Activated CD8-positive, alpha-beta memory T cell treated with anti-CD3 and anti-CD28 coated beads, Interleukin-2, amount 50 U/mL, for 4 hours (primary cell): ENCODE measurements at regions not wholly inside any gene's neighbourhood (a gene's known extent, or its start where the extent isn't known, plus 50 kb on each side); places are given as distances from the start of the nearest gene placed in this dataset.
"Not testable (repeated sequence)": the region's sequence is repeated elsewhere in the genome, so short reads cannot be mapped to it uniquely, and the experiment has no call there.

Experiments used
- DNase-seq: peaks from one replicate; pipeline ENCODE4 v3.0.0-alpha.2; 2020

DNA sequence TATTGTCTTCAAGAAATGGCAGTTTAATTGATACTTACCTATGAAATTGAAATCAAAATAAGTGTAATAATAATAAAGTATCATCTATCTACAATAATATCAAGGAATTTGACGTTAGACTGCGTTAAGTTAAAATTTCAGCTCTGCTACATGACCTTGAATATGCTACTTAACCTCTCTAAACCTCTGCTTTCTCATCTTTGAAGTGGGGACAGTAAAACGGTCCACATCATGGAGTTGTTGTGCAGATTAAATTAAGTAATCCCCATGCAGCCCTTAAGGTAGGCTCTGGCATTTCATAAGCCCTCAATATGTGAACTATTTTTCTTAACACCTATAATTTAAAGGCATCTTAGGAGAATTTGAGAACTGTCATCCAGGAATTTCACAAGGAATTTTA is 252.4 kb upstream of the PHF14 start:
- no peak for DNase-seq

DNA sequence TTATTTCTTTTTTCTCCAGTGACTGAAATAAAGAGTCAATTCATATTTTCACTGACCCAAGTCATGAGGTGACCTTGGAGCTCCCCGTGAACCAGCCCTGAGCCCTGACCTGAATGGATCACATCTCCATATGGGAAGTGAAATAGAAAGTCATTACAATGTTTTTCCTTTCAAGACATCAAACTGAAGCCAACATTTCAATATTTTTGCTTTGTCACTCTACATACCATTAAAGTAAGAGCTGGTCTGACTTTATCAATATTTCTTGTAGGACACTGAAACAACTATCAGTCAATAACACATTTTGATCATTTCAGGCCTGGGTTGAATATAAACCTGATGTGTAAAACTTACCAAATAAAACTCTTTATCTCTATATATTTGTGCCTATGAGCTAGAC is 249.8 kb upstream of the PHF14 start:
- DNase-seq: no peak

DNA sequence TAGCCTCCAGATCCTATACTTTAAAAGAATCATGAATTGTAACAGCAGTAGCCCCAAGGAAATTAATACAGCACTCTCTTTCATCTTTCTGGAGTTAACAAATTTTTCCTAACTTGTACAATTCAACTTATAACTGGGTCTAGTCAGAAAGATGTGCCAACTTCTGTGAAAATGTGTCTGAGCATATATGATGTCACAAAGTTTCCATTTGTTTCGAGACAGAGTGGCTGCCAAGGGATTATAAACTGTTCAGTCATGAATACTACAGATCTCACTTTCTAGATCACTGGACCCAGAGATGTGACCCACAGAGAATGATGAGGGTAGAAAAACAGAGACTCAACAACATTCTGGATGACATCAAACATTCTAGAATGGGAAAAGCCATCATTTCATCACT is 249.2 kb upstream of the PHF14 start:
- no peak for DNase-seq

DNA sequence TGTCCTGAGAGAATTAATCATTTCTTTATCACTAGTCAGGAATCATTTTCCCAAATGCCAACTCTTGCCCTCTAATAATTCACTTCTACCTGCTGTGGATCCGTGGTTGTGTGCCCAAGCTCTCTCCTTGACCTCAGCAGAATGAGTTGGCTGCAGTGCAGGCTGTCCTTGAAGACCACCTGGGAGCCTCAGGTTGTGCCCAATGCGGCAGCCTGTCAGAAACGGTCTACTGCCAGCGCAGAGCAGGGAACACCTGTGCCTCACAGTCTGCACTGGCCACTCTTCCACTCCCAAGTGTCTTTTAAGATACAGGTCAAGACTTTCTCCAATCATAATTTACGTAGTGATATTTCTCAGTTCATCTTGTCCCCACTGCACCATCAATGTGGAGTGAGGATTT is 246.0 kb upstream of the PHF14 start:
- no peak for DNase-seq

DNA sequence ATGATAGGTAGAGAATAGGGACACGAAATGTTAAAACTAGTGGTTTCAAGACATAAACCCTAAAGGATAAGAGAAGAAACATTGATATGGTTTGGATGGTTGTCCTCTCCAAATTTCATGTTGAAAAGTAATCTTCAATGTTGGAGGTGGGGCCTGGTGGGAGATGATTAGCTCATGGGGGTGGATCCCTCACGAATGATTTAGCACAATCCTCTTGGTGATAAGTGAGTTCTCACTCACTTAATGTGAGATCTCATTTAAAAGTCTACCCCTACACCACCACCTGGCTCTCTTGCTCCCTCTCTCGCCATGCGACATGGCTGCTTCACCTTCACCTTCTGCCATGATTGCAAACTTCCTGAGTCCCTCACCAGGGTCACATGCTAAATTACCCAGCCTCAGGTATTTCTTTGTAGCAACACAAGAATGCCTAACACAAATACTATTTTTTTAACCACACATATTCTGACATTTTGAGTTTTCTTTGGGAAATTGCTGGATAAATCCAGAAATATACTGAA is 242.4 kb upstream of the PHF14 start:
- DNase-seq: no peak

DNA sequence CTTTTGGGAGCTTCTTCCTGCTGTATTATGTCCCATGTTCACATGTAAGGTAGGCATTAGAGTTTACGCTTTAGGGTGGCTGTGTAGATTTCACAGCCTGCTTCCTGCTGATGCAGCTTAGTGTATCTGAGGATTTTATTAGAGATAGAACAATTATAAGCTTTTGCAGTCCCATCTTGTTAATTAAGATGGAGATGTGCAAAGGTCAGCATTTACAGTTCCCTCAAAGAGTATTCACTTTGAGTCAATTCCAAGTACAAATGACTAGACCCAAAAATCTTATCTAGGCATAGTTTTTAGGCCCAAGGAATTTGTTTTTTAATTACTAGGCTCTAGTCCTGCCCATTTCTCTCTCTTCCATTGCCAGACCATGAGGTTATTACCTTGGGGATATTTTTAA is 239.9 kb upstream of the PHF14 start:
- no peak for DNase-seq

DNA sequence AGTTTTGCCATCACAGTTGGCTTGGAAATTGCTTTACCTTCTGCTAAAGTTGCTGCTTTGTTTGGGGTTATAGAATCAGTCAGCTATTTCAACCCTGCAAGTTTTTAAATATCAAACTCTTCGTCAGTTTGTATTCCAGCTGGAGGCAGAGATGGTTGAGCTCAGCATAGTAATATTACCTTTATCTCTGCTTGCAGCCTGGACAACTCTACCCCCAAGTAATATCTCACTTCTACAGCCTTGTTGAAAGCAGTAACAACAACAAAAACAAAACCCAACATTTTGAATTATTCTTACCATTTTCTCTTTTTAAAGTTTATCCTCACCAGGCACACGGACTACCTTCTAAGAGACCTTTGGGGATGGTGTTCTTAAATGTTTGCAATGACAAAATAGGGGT is 239.1 kb upstream of the PHF14 start:
- no peak for DNase-seq

DNA sequence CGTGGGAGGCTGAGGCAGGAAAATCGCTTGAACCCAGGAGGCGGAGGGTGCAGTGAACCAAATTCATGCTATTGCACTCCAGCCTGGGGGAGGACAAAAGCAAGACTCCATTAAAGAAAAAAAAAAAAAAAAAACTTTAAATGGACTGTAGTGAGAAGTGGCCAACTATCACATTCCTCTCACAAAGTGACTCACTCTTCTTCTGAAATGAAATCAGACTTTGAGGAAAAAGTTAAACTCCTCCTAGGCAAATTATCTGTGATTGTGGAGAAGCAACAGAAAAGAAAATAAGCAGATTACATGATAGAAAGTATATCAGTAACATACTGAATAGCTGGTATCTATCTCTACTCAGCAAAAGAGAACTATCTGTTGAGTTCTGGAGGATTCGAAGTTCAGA is 234.3 kb upstream of the PHF14 start:
- no peak for DNase-seq

DNA sequence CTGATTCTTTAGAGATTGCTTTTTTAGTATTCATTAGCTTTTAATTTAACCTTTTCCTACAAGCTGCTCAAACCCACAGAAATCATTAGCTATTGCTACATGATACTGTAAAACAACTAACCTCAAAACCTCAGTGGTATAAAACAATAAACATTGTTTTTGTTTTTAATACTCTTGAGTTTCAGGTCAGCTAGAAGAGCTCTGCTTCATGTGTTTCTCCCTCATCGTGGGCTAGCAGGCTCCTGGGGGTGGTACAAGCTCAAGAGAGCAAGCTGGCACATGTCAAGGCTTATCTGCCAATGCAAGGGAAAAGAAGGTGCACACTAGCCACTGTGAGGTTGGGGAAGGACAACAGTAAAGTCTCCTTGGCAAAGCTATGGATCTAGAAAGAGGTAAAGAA is 232.9 kb upstream of the PHF14 start:
- no peak for DNase-seq

DNA sequence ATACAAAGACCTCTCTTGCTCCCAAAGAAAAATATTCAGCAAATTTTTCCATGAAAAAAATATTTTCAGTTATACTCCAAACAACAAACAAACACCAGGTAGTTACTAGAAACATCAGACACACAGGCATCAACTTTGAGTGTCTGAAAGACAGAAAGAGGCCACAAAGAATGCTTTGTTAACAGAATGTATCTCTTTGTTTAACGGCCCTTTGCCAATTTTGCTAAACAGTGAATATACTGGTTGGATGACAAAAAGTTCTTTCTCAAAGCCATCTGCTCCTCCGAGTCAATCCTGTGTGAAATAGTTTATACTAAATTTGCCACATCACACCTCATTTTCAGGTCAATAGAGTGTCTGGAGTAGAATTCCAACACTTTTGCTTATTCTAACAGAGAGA is 216.7 kb upstream of the PHF14 start:
- DNase-seq: no peak

DNA sequence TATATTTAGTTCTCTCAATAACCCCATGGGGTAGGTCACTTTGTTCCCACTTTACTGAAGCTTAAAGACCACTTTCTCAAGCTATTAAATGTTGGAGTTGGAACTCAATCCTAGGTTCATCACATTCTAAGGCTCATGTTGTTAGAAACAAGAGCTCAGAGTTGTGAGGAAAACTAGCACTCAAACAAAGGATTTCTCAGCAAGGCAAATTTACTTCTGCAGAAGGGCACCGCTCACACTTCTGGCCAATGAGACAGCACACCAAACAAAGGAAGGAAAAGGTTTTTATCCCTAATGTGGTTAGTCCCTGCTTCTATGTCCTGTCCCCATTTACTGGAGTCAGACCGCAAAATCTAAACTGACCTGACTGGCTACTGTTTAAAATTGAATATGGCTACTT is 214.6 kb upstream of the PHF14 start:
- no peak for DNase-seq

DNA sequence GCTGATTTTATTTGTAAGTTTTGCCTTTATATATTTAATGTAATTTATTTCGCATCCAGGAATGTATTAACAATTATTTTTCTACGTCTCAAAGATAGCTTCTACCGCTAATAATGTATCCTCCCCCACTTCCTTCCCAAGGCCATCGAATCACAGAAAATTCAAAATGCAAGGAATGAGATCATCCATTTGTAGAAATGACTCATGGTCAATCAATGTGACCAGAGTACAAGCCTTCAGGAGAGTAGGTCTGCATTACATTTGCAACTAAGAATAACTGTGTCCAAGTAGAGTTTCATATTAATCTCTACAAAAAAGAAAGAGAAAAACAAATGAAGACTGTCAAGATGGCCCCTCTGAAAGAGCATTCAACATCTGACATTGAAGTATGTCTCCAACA is 205.9 kb upstream of the PHF14 start:
- no peak for DNase-seq

DNA sequence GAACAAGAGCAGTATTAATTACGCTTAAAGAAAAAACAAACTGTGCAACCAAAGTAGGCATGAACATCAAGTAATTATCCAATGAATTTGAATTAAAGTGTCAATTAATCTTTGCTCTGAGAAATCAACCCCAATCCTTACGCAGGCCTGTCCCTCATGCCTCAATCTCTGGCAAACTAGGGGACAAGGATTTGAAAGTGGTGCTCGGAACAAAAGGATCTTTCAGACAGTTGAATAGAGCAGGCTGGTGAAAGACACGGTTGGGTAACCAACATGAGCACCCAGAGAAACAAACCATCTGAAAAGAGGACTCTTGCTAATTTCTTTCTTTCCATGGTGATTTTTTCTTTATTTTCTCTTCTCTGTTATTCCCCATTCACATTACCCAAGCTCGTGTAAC is 203.5 kb upstream of the PHF14 start:
- DNase-seq: no peak

DNA sequence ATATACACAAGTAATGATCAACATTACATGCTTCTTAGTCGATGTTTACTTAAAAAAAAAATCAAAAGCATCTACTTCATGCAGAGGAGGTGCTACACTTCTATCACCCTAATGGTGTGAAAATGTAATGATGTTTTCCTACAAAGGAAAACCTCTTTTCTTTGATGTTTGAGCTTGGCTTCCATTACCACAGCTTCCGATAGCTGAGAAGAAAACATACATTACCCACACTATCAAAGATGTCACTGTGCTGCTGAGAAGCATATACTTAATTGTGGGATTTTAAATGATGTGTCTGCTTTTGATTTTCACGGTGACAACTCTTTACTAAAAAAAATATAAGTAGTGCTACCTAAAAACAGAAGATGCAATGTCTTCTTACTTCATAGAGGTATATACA is 200.2 kb upstream of the PHF14 start:
- no peak for DNase-seq

DNA sequence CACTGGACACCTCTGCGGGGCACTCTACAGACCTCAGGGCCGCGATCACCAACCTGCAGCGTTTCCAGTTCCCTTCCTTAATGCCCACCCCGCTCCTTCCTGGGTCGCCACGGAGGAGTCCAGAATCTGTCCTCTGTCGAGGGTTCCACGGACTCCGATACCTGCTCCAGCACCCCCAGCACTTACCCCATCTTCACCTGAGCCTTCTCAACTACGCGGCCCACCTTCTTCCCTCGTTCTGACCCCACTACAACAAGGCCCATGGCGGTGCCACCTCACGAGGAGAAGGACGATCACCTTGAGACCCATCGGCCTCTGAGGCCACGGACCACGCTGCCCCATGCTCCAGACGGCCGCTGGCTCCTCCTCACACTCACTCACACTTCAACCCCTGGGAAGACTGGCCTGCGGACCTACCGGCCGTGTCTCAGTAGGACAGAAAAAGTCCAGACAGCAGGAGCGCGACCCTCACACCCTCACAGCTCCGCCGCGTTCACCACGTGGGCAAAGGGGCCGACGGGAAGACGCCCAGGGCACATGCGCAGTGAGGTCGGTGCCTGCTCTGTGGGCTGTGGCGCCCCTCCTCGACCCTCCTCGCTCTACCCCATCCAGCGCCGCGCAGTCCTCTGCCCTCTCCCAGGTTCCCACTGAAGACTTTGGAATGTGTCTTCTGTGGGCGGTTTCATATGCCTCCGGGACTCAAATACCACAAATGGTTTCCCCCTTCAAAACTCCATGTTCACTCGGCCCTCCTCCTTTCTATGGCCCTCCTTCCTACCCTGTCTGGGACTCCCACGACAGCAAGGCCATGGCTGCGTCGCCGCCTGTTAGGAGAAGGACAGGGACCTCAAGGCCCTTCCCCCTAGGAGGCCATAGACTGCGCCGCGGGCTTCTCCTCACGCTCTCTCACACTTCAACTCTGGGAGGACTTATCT is 193.9 kb upstream of the PHF14 start:
- no peak for DNase-seq

DNA sequence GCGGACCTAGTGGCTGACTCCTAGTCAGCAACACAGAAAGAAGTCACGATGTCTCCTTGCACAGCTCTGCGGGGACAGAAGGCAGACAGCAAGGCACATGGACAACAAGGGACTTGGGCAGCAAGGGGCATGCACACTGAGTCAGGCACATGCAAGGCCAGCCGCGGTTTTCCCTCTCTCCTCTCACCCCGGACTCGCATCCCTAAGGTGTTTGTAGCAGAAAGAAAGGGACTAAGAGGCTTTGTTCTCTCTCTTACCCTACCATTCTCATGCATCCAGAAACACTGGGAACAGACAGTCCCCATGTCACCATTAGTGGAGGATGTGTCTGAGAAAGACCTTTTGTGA is 193.3 kb upstream of the PHF14 start:
- no peak for DNase-seq

DNA sequence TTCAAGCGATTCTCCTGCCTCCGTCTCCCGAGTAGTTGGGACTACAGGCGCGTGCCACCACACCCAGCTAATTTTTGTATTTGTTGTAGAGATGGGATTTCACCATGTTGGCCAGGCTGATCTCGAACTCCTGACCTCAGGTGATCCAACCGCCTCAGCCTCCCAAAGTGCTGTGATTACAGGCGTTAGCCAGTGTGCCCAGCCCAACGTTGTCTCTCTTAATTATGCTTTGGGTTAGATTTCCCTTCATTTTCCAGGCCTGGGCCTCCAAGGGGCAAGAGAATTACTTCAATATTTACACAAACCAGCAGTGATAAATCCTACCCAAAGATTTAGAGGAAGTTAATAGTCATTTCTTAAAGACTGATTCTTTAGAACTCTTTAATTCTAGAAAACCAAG is 186.7 kb upstream of the PHF14 start:
- not testable (repeated sequence) for DNase-seq

DNA sequence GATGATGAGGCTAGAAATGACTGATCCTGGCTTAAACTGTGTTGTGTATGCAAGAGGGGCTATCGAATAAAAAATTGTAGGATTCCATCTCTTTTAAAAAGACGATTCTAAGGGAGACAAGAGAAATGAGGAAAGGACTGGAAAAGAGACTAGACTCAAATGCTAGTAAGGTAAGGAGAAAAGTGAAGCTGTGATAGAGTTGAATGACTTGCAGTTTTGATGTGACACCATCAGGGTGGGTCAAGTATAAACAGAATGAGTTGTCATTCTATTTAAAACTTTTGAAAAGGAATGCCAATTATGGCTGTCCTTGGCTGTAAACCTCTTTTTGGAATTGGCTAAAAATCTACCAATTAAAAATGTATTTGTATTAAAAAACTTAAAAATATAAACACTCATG is 184.5 kb upstream of the PHF14 start:
- no peak for DNase-seq

DNA sequence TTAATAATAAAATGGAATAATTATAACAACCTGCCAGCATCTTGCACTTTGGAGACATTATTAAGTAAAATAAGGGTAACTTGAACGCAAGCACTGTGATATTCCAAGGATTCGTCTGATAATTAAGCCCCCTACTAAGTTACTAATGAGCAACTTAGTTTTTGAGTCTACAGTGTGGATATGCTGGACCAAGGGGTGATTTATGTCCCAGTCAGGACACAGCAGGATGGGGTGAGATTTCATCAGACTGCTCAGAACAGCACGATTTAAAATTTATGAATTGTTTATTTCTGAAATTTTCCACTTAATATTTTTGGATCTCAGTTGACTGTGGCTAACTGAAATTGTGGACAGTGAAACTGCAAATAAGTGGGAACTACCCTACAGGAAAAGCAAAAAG is 182.8 kb upstream of the PHF14 start:
- DNase-seq: no peak

DNA sequence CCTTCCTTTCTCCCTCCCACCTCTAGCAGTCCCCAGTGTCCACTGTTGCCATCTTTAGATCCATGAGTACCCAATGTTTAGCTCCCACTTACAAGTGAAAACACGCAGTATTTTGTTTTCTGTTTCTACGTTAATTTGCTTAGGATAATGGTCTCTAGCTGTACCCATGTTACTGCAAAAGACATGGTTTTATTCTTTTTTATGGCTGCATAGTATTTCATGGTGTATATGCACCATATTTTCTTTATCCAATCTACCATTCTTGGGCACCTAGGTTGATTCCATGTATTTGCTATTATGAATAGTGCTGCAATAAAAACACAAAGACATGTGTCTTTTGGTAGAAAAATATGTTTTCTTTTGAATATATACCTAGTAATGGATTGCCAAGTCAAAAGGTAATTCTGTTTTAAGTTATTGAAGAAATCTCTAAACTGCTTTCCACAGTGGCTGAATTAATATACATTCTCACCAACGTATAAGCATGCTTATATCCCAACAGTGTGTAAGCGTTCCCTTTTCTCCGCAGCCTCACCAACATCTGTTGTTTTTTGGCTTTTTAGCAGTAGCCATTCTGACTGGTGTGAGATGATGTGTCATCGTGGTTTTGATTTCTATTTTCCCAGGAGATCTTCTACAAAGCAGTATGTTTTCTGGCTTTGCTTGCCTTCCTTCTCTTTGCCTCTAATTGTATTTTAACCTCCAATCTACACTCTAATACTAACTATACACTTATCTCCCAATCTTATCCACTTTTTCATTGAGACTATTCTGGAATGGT is 179.5 kb upstream of the PHF14 start:
- DNase-seq: no peak

DNA sequence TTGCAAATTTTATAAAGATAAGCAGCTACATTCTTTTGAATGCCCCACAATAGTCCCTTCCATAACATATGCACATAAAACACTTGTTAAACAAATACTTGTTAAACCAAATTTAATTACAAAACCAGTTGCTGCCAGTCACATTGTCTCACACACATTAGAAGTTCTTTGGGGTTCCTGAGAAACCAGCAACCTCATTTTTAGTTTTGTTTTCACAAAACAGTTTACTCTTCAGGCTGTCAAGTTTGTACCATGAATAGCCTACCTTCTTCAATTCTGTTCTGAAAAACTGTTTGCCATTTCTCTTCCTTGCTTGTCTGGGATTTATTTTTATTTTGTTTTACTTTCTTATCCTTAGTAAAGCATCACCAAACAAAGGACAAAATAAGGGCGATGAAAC is 176.5 kb upstream of the PHF14 start:
- DNase-seq: no peak

DNA sequence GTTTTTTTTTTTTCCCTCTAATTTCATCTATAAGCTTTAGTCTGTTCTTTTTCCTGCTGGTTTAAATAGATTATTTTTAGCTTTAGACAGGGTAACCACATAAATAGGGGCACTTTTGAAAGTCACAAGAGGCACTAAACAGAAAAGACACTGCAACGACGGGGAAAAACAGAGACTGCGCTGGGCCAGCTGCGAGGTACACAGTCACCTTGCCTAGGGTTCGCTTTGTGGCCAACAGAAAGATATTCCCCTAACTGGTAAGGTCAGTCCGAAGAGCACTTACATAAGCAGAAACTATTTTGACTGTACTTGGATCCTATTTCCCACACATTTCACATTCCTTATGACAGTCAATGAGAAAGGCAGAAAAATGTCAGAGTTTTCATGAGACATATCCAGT is 175.6 kb upstream of the PHF14 start:
- DNase-seq: no peak

DNA sequence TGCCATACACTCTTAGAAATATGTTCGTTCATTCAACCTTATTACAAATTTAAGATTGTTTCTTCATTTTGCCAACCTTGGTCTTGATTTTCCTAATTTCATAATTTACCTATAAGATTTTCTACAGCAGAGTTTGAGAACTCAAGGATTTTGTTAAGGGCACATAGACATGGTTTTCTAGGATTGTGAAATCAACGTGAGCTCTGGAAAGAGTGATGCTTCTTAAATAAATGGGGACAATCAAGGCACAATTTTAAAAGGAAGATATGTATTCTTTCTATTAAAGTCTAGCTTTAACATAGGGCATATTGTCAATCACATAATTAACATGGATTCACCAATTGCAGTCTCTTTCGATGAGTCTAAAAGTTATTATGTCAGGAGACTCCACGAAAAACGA is 174.2 kb upstream of the PHF14 start:
- DNase-seq: no peak

DNA sequence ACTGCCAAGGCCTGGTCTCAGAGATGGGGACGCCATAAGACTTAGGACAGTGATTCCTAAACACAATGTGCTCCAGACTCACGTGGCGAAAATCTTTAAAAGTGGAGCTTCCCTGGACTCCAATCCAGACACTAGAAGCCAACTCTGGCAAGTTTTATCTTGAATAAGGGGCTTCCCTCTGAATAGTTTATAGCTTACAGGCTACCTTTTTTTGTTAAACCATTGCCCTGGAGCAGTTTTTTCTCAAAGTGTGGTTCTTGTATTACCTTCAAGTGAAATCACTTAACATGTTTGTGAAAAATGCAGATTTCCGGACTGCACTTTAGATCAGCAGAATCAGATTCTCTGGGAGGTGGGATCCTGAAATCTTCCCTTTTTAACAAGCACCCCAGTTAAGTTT is 171.7 kb upstream of the PHF14 start:
- DNase-seq: no peak
